HFFc6 (cell line): ENCODE measurements at regions not wholly inside any gene's neighbourhood (a gene's known extent, or its start where the extent isn't known, plus 50 kb on each side); places are given as distances from the start of the nearest gene placed in this dataset.
"Not testable (repeated sequence)": the region's sequence is repeated elsewhere in the genome, so short reads cannot be mapped to it uniquely, and the experiment has no call there.

Experiments used
- DNase-seq: peaks from one replicate; pipeline ENCODE4 v3.0.0-alpha.2; 2018
- H3K27ac Mint-ChIP-seq: 2 replicates; pipeline ENCODE4 v1.8.0; 2020; ENCODE audit warnings: mild to moderate bottlenecking, mixed read lengths
- H3K27me3 Mint-ChIP-seq: 2 replicates; pipeline ENCODE4 v1.8.0; 2021; ENCODE audit warnings: mild to moderate bottlenecking, moderate library complexity, mixed read lengths; ENCODE audit not compliant: insufficient read depth
- H3K36me3 Mint-ChIP-seq: 2 replicates; pipeline ENCODE4 v1.8.0; 2021; ENCODE audit warnings: low read depth, mixed read lengths
- H3K4me1 Mint-ChIP-seq: 2 replicates; pipeline ENCODE4 v1.8.0; 2020; ENCODE audit warnings: low read depth, mixed read lengths
- H3K4me3 Mint-ChIP-seq: 2 replicates; pipeline ENCODE4 v1.8.0; 2020; ENCODE audit warnings: mild to moderate bottlenecking, moderate library complexity, mixed read lengths
- H3K9me3 Mint-ChIP-seq: 2 replicates; pipeline ENCODE4 v1.8.0; 2020; ENCODE audit warnings: mild to moderate bottlenecking, mixed read lengths
- TF ChIP-seq, protein P1 (sequence below): fragments of 200-600 bp; sonication (generic); IDR thresholded peaks from 2 replicates; pipeline ENCODE4 v1.5.0; 2021; ENCODE audit warnings: antibody characterized with exemption, mild to moderate bottlenecking

DNA sequence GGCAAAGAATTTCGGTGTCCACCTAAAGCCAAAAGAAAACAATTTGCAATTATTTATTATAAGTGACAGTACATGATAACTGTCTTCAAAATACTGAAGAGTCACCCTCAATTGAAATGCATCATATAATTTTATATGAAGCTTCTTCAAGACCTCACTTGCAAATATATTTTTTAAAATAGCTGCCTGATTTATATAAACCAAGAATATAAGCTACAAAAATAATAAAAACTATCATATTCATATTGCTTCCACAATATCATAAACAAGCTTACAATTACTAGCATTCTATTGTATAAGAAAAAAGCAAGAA is 144.1 kb downstream of the CETN3 start:
- Mint-ChIP-seq H3K36me3 (no peaks in the 10 kb centered on the region), H3K9me3 (no peaks in the 10 kb centered on the region), H3K4me3 (no peak overlapping the region), H3K27me3 (no peaks in the 10 kb centered on the region; the same call in 1 of the 2 replicates), H3K27ac (no peak overlapping the region), H3K4me1 (no peaks in the 10 kb centered on the region; the same call in 1 of the 2 replicates)
- no peak for DNase-seq
- TF ChIP-seq, protein P1, sequence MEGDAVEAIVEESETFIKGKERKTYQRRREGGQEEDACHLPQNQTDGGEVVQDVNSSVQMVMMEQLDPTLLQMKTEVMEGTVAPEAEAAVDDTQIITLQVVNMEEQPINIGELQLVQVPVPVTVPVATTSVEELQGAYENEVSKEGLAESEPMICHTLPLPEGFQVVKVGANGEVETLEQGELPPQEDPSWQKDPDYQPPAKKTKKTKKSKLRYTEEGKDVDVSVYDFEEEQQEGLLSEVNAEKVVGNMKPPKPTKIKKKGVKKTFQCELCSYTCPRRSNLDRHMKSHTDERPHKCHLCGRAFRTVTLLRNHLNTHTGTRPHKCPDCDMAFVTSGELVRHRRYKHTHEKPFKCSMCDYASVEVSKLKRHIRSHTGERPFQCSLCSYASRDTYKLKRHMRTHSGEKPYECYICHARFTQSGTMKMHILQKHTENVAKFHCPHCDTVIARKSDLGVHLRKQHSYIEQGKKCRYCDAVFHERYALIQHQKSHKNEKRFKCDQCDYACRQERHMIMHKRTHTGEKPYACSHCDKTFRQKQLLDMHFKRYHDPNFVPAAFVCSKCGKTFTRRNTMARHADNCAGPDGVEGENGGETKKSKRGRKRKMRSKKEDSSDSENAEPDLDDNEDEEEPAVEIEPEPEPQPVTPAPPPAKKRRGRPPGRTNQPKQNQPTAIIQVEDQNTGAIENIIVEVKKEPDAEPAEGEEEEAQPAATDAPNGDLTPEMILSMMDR: peak; percentile 50

DNA sequence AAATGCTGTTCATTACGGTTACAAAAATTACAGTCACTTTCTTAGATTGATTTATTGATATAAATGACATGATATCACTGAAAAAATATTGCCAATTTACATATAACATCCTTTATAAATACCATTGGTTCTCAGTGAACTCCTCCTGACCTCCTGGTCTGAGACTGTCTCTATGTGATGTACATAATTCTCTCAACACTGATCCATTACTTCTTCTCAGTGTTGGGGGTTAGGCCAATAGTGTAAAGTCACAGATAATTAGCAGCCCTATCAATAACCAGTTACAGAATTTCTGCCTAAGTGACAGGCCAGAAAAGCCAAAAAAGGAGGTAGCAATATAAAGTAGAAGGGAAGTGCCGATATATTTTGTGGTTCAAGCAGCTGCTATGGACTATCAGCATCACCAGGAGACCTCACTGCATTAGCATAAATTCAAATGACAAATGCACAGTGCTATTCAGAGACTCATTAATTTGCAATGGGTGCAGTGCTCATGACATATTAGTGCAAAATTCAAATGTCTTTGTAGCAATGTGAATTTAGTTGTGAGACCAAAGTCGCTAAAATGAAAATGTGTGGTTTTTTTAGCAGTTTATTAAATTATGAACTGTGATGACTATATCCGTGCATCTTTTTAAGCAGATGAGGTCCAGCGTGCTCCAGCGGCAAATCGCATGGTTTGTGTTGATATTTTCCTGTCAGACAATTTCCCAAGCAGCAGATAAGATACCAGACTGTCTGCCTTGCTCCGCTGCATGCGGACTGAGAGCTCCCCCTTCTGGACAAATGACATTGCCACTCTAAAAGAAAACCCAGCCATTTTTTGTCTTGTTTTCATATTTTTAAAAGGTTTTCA is 144.6 kb downstream of the CETN3 start:
- Mint-ChIP-seq H3K27me3 (no peaks in the 10 kb centered on the region; the same call in 1 of the 2 replicates), H3K4me3 (no peak overlapping the region), H3K27ac (no peak overlapping the region), H3K4me1 (no peaks in the 10 kb centered on the region; the same call in 1 of the 2 replicates), H3K36me3 (no peaks in the 10 kb centered on the region), H3K9me3 (no peaks in the 10 kb centered on the region)
- peak; percentile 57 for DNase-seq
- TF ChIP-seq, protein P1: peak; percentile 96

DNA sequence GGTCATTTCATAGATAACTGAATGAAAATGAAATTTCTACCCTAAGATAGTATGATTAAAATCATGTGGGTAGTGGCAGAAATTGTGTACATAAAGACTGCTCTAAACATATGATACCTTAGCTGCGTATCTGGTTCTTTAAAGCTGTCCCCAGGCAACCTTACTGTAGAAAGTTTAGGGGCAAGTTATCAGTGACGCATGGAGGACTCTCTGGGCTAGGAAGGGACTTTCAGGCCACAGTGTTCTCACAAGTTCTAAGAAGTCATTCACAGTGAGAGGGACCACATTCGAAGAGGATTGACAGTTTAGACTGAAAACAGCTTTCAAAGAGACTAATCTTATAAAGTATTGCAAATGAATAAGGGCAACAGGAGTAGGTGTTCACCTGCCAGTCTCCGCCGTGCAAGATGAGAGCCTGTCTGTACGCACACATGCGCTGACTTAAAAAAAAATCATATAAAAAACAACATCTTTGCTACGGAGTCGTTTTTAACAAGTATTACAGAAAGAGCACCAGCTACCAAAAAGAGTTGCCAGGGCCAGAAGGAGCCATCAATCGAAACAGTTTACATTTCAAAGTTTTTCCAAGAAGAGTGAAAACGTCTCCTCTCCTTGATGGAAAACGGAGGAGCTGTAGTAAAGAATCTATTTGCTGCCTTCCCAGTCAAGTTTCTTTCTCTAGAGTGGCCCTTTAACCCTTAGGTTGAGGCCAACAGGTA is 146.3 kb downstream of the CETN3 start:
- TF ChIP-seq, protein P1: no peak
- Mint-ChIP-seq H3K36me3 (no peaks in the 10 kb centered on the region), H3K27ac (no peak overlapping the region), H3K4me3 (no peak overlapping the region), H3K4me1 (no peaks in the 10 kb centered on the region; the same call in 1 of the 2 replicates), H3K9me3 (no peaks in the 10 kb centered on the region), H3K27me3 (no peaks in the 10 kb centered on the region)
- DNase-seq: no peak

DNA sequence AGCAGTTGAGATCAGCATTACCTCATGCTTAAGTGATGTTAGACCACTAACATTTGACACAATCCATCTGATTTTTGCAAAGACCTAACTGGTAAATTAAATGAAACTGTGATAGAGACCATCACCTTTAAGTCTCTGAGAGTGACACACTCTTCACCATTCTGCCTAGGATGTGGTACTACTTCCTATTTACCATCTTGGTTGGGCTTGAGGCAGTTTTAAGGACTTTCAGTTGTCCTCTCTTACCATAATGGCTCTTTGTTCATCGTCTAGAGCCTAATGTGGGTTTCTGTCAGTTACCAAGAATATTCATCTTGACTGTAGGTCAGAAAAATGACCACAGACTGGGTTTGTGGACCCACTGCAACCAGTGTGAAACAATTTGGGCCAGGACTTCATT is 158.1 kb downstream of the CETN3 start:
- Mint-ChIP-seq H3K27me3 (peaks cover 2% of the 10 kb centered on the region; the same call in 1 of the 2 replicates), H3K4me3 (no peak overlapping the region), H3K36me3 (no peaks in the 10 kb centered on the region), H3K4me1 (no peaks in the 10 kb centered on the region), H3K27ac (no peak overlapping the region), H3K9me3 (0 out of 2 replicates have a peak, but pooled peaks cover 7% of the 10 kb centered on the region)
- DNase-seq: no peak
- TF ChIP-seq, protein P1: no peak

DNA sequence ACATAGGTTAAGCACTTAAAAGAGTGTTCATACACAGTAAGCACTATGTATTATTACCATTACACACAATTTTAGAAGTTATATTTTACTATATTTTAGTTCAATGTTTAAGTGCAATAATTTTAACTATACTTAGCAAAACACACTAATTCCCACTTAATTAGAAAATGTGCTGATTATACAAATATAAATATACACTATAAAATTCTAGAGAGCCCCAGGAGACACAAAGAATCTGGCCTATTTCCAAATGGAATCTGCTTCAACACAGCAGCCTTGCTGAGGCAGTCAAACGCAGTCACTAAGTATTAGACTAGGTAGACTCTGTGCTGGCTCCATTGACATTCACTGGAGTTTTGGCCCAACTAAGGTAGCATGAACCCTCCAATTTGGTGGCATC is 160.9 kb downstream of the CETN3 start:
- Mint-ChIP-seq H3K36me3 (no peaks in the 10 kb centered on the region), H3K27ac (no peak overlapping the region), H3K27me3 (peaks cover 2% of the 10 kb centered on the region; the same call in 1 of the 2 replicates), H3K4me3 (no peak overlapping the region), H3K4me1 (no peaks in the 10 kb centered on the region), H3K9me3 (0 out of 2 replicates have a peak, but pooled peaks cover 7% of the 10 kb centered on the region)
- no peak for DNase-seq
- TF ChIP-seq, protein P1: no peak

DNA sequence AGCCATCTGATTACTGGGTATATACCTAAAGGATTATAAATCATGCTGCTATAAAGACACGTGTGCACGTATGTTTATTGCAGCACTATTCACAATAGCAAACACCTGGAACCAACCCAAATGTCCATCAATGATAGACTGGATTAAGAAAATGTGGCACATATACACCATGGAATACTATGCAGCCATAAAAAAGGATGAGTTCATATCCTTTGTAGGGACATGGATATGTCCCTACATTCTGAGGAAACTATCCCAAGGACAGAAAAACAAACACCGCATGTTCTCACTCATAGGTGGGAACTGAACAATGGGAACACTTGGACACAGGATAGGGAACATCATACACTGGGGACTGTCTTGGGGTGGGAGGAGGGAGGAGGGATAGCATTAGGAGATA is 165.7 kb downstream of the CETN3 start:
- H3K4me3 Mint-ChIP-seq, H3K27ac Mint-ChIP-seq, DNase-seq, H3K36me3 Mint-ChIP-seq, H3K4me1 Mint-ChIP-seq, H3K27me3 Mint-ChIP-seq: not testable (repeated sequence)
- H3K9me3 Mint-ChIP-seq: peaks cover 23% of the 10 kb centered on the region
